ENCODE measurements at regions not wholly inside any gene's neighbourhood (a gene's known extent, or its start where the extent isn't known, plus 50 kb on each side); places are given as distances from the start of the nearest gene placed in this dataset.
"Not testable (repeated sequence)": the region's sequence is repeated elsewhere in the genome, so short reads cannot be mapped to it uniquely, and the experiment has no call there.

- Mint-ChIP-seq H3K4me3 (no peak overlapping the region), H3K27ac (no peak overlapping the region), H3K27me3 (ENCODE audit: low read depth) (no peaks in the 10 kb centered on the region), H3K36me3 (ENCODE audit: low read depth) (no peaks in the 10 kb centered on the region), H3K4me1 (ENCODE audit: low read depth) (no peaks in the 10 kb centered on the region), H3K9me3 (peaks cover 2% of the 10 kb centered on the region)
- DNase-seq: no peak
- intact Hi-C loops (cut with micrococcal nuclease): no loop called here
- CTCF ChIA-PET: interaction anchor here (0.9 kb wide), 1 partner anchor 440 kb away, joined by 3 read pairs; no protein-coding TSS in a partner anchor
Observed at GRCh38 chr9:22975951-22976350, 529.3 kb downstream of the DMRTA1 start.

GRCh38 chr9:22976454-22976853 lies 529.8 kb downstream of the DMRTA1 start:
- intact Hi-C loops (cut with micrococcal nuclease): no loop called here

GRCh38 chr9:22980429-22980828 lies 533.8 kb downstream of the DMRTA1 start:
- DNase-seq; intact Hi-C loops (cut with micrococcal nuclease): not testable (repeated sequence)

More at GRCh38 chr9:22976454-22976853, 529.8 kb downstream of the DMRTA1 start:
- Mint-ChIP-seq H3K27me3 (ENCODE audit: low read depth) (no peaks in the 10 kb centered on the region), H3K9me3 (peaks cover 2% of the 10 kb centered on the region), H3K36me3 (ENCODE audit: low read depth) (no peaks in the 10 kb centered on the region), H3K27ac (no peak overlapping the region), H3K4me1 (ENCODE audit: low read depth) (no peaks in the 10 kb centered on the region), H3K4me3 (no peak overlapping the region)
- CTCF ChIA-PET: interaction anchor here (0.6 to 0.9 kb wide), 2 partner anchors 441 to 806 kb away, joined by 3 read pairs; no protein-coding TSS in a partner anchor
- no peak for DNase-seq

GRCh38 chr9:22986556-22986955 lies 539.9 kb downstream of the DMRTA1 start:
- Mint-ChIP-seq H3K9me3 (peaks cover 6% of the 10 kb centered on the region), H3K4me1 (ENCODE audit: low read depth) (no peaks in the 10 kb centered on the region), H3K36me3 (ENCODE audit: low read depth) (no peaks in the 10 kb centered on the region), H3K27ac (no peak overlapping the region), H3K4me3 (no peak overlapping the region), H3K27me3 (ENCODE audit: low read depth) (no peaks in the 10 kb centered on the region)
- CTCF ChIA-PET: no interaction called here
- DNase-seq: no peak
- intact Hi-C loops (cut with micrococcal nuclease): no loop called here

More at GRCh38 chr9:22980429-22980828, 533.8 kb downstream of the DMRTA1 start:
- CTCF ChIA-PET; H3K27ac Mint-ChIP-seq; H3K27me3 Mint-ChIP-seq (ENCODE audit: low read depth); H3K4me1 Mint-ChIP-seq (ENCODE audit: low read depth); H3K4me3 Mint-ChIP-seq; H3K36me3 Mint-ChIP-seq (ENCODE audit: low read depth); H3K9me3 Mint-ChIP-seq: not testable (repeated sequence)

- Mint-ChIP-seq H3K4me3 (no peak overlapping the region), H3K27ac (no peak overlapping the region), H3K4me1 (ENCODE audit: low read depth) (no peaks in the 10 kb centered on the region), H3K27me3 (ENCODE audit: low read depth) (no peaks in the 10 kb centered on the region), H3K9me3 (peaks cover 4% of the 10 kb centered on the region), H3K36me3 (ENCODE audit: low read depth) (no peaks in the 10 kb centered on the region)
- CTCF ChIA-PET: no interaction called here
- intact Hi-C loops (cut with micrococcal nuclease): no loop called here
- no peak for DNase-seq
Observed at GRCh38 chr9:22990349-22990748, 543.7 kb downstream of the DMRTA1 start.

- CTCF ChIA-PET: no interaction called here
- DNase-seq: no peak
- Mint-ChIP-seq H3K27me3 (ENCODE audit: low read depth) (no peaks in the 10 kb centered on the region), H3K27ac (no peak overlapping the region), H3K4me3 (no peak overlapping the region), H3K9me3 (peaks cover 10% of the 10 kb centered on the region), H3K4me1 (ENCODE audit: low read depth) (no peaks in the 10 kb centered on the region), H3K36me3 (ENCODE audit: low read depth) (no peaks in the 10 kb centered on the region)
- intact Hi-C loops (cut with micrococcal nuclease): no loop called here
Observed at GRCh38 chr9:22992780-22993179, 546.2 kb downstream of the DMRTA1 start.

GRCh38 chr9:22997923-22998322 lies 551.3 kb downstream of the DMRTA1 start:
- intact Hi-C loops (cut with micrococcal nuclease): no loop called here
- DNase-seq: no peak
- Mint-ChIP-seq H3K4me1 (ENCODE audit: low read depth) (no peaks in the 10 kb centered on the region), H3K27me3 (ENCODE audit: low read depth) (no peaks in the 10 kb centered on the region), H3K9me3 (peaks cover 12% of the 10 kb centered on the region), H3K27ac (no peak overlapping the region), H3K4me3 (no peak overlapping the region), H3K36me3 (ENCODE audit: low read depth) (no peaks in the 10 kb centered on the region)
- CTCF ChIA-PET: no interaction called here

GRCh38 chr9:23005156-23005555 lies 558.5 kb downstream of the DMRTA1 start:
- no peaks in the 10 kb centered on the region for H3K27me3 Mint-ChIP-seq (ENCODE audit: low read depth)
- DNase-seq: no peak
- intact Hi-C loops (cut with micrococcal nuclease): no loop called here
- H3K4me1 Mint-ChIP-seq (ENCODE audit: low read depth): no peaks in the 10 kb centered on the region
- H3K36me3 Mint-ChIP-seq (ENCODE audit: low read depth): no peaks in the 10 kb centered on the region
- H3K27ac Mint-ChIP-seq: no peak overlapping the region
- CTCF ChIA-PET: no interaction called here
- H3K4me3 Mint-ChIP-seq: no peak overlapping the region
- peaks cover 4% of the 10 kb centered on the region for H3K9me3 Mint-ChIP-seq

- H3K4me3 Mint-ChIP-seq: no peak overlapping the region
- CTCF ChIA-PET: no interaction called here
- no peaks in the 10 kb centered on the region for H3K27me3 Mint-ChIP-seq (ENCODE audit: low read depth)
- H3K27ac Mint-ChIP-seq: no peak overlapping the region
- H3K9me3 Mint-ChIP-seq: peaks cover 4% of the 10 kb centered on the region
- intact Hi-C loops (cut with micrococcal nuclease): no loop called here
- DNase-seq: no peak
- no peaks in the 10 kb centered on the region for H3K36me3 Mint-ChIP-seq (ENCODE audit: low read depth)
- no peaks in the 10 kb centered on the region for H3K4me1 Mint-ChIP-seq (ENCODE audit: low read depth)
Observed at GRCh38 chr9:23006127-23006526, 559.5 kb downstream of the DMRTA1 start.

- Mint-ChIP-seq H3K4me3 (no peak overlapping the region), H3K27ac (no peak overlapping the region), H3K27me3 (ENCODE audit: low read depth) (no peaks in the 10 kb centered on the region), H3K9me3 (peaks cover 1% of the 10 kb centered on the region), H3K36me3 (ENCODE audit: low read depth) (no peaks in the 10 kb centered on the region), H3K4me1 (ENCODE audit: low read depth) (no peaks in the 10 kb centered on the region)
- DNase-seq: no peak
- CTCF ChIA-PET: no interaction called here
- intact Hi-C loops (cut with micrococcal nuclease): no loop called here
Observed at GRCh38 chr9:23011669-23012068, 565.0 kb downstream of the DMRTA1 start.

- Mint-ChIP-seq H3K9me3 (peaks cover 4% of the 10 kb centered on the region), H3K4me3 (no peak overlapping the region)
- intact Hi-C loops (cut with micrococcal nuclease): no loop called here
Observed at GRCh38 chr9:23015557-23015956, 568.9 kb downstream of the DMRTA1 start.

GRCh38 chr9:23036416-23036815 lies 589.8 kb downstream of the DMRTA1 start:
- no peak overlapping the region for H3K4me3 Mint-ChIP-seq
- no peak overlapping the region for H3K27ac Mint-ChIP-seq
- CTCF ChIA-PET: no interaction called here
- H3K9me3 Mint-ChIP-seq: peaks cover 7% of the 10 kb centered on the region
- H3K27me3 Mint-ChIP-seq (ENCODE audit: low read depth): no peaks in the 10 kb centered on the region
- no peaks in the 10 kb centered on the region for H3K4me1 Mint-ChIP-seq (ENCODE audit: low read depth)
- DNase-seq: no peak
- intact Hi-C loops (cut with micrococcal nuclease): no loop called here
- no peaks in the 10 kb centered on the region for H3K36me3 Mint-ChIP-seq (ENCODE audit: low read depth)

More at GRCh38 chr9:23015557-23015956, 568.9 kb downstream of the DMRTA1 start:
- Mint-ChIP-seq H3K27me3 (ENCODE audit: low read depth) (no peaks in the 10 kb centered on the region), H3K36me3 (ENCODE audit: low read depth) (no peaks in the 10 kb centered on the region), H3K27ac (no peak overlapping the region), H3K4me1 (ENCODE audit: low read depth) (no peaks in the 10 kb centered on the region)
- DNase-seq: no peak
- CTCF ChIA-PET: no interaction called here

- intact Hi-C loops (cut with micrococcal nuclease): no loop called here
- H3K27ac Mint-ChIP-seq: no peak overlapping the region
- CTCF ChIA-PET: no interaction called here
Observed at GRCh38 chr9:23039402-23039801, 592.8 kb downstream of the DMRTA1 start.

GRCh38 chr9:23041466-23041865 lies 594.8 kb downstream of the DMRTA1 start:
- Mint-ChIP-seq H3K4me3 (no peak overlapping the region), H3K27me3 (ENCODE audit: low read depth) (no peaks in the 10 kb centered on the region), H3K9me3 (peaks cover 2% of the 10 kb centered on the region), H3K36me3 (ENCODE audit: low read depth) (no peaks in the 10 kb centered on the region), H3K4me1 (ENCODE audit: low read depth) (no peaks in the 10 kb centered on the region), H3K27ac (no peak overlapping the region)
- DNase-seq: no peak
- CTCF ChIA-PET: interaction anchor here (0.6 kb wide), 1 partner anchor 448 kb away, joined by 3 read pairs; no protein-coding TSS in a partner anchor
- intact Hi-C loops (cut with micrococcal nuclease): no loop called here

More at GRCh38 chr9:23039402-23039801, 592.8 kb downstream of the DMRTA1 start:
- no peaks in the 10 kb centered on the region for H3K27me3 Mint-ChIP-seq (ENCODE audit: low read depth)
- H3K36me3 Mint-ChIP-seq (ENCODE audit: low read depth): no peaks in the 10 kb centered on the region
- no peaks in the 10 kb centered on the region for H3K4me1 Mint-ChIP-seq (ENCODE audit: low read depth)
- no peak overlapping the region for H3K4me3 Mint-ChIP-seq
- no peak for DNase-seq
- H3K9me3 Mint-ChIP-seq: peaks cover 2% of the 10 kb centered on the region

Data from activated naive CD4-positive, alpha-beta T cell treated with anti-CD3 and anti-CD28 coated beads for 36 hours (primary cell).